ENCODE measurements at regions not wholly inside any gene's neighbourhood (a gene's known extent, or its start where the extent isn't known, plus 50 kb on each side); places are given as distances from the start of the nearest gene placed in this dataset.

GRCh38 chr3:106413683-106414082 is 544.9 kb upstream of the CBLB start:
- no peak overlapping the region for H3K4me3 Mint-ChIP-seq
- no peaks in the 10 kb centered on the region for H3K4me1 Mint-ChIP-seq
- no peak for TF ChIP-seq CTCF (IDR thresholded peaks at IDR 0.05; ENCODE audit: unreplicated experiment in 3 of 3)
- H3K27ac Mint-ChIP-seq = no peak overlapping the region
- peaks cover 4% of the 10 kb centered on the region for H3K36me3 Mint-ChIP-seq (ENCODE audit: low read depth)
- peaks cover 11% of the 10 kb centered on the region for H3K9me3 Mint-ChIP-seq
- no peaks in the 10 kb centered on the region for H3K27me3 Mint-ChIP-seq (ENCODE audit: low read depth)

- H3K36me3 Mint-ChIP-seq (ENCODE audit: low read depth) = no peaks in the 10 kb centered on the region
- no peak overlapping the region for H3K4me3 Mint-ChIP-seq
- no peak overlapping the region for H3K27ac Mint-ChIP-seq
- no peaks in the 10 kb centered on the region for H3K27me3 Mint-ChIP-seq (ENCODE audit: low read depth)
- TF ChIP-seq CTCF (IDR thresholded peaks at IDR 0.05; ENCODE audit: unreplicated experiment in 3 of 3) = no peak
- peaks cover 31% of the 10 kb centered on the region for H3K4me1 Mint-ChIP-seq
- H3K9me3 Mint-ChIP-seq = peaks cover 4% of the 10 kb centered on the region
Observed at GRCh38 chr3:106420628-106421027, 551.8 kb upstream of the CBLB start.

GRCh38 chr3:106421426-106421825 is 552.6 kb upstream of the CBLB start:
- Mint-ChIP-seq H3K36me3 (ENCODE audit: low read depth) (no peaks in the 10 kb centered on the region), H3K27ac (no peak overlapping the region), H3K4me1 (peaks cover 35% of the 10 kb centered on the region), H3K4me3 (no peak overlapping the region), H3K27me3 (ENCODE audit: low read depth) (no peaks in the 10 kb centered on the region), H3K9me3 (peaks cover 4% of the 10 kb centered on the region)
- no peak for TF ChIP-seq CTCF (IDR thresholded peaks at IDR 0.05; ENCODE audit: unreplicated experiment in 3 of 3)

DNA sequence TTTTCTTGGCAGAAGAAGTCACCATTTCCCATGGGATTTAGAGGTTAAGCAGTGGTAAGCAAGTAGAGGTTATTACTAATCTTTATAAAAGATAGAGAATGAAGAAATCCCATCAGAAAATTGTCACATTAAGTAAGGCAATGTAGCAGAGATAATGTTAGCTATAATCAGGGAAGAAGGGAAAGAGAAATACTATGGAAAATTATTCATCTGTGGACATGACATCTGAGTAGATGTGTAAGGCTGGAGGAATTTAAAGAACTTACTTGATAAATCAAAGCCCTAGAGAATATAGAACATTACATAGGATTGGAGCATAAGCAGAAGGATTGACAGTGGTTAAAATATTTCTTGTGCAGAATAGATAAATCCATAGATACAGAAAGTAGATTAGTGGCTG is 553.1 kb upstream of the CBLB start:
- Mint-ChIP-seq H3K27ac (no peak overlapping the region), H3K36me3 (ENCODE audit: low read depth) (no peaks in the 10 kb centered on the region), H3K4me3 (no peak overlapping the region), H3K27me3 (ENCODE audit: low read depth) (no peaks in the 10 kb centered on the region), H3K4me1 (peaks cover 35% of the 10 kb centered on the region), H3K9me3 (peaks cover 4% of the 10 kb centered on the region)
- no peak for TF ChIP-seq CTCF (IDR thresholded peaks at IDR 0.05; ENCODE audit: unreplicated experiment in 3 of 3)

GRCh38 chr3:106423321-106424225 is 554.8 kb upstream of the CBLB start:
- TF ChIP-seq CTCF (IDR thresholded peaks at IDR 0.05; ENCODE audit: unreplicated experiment in 3 of 3) = no peak
- Mint-ChIP-seq H3K4me3 (peak overlapping the region in 1 of 3 experiments; percentile 11), H3K9me3 (peaks cover 3% of the 10 kb centered on the region), H3K27me3 (ENCODE audit: low read depth) (no peaks in the 10 kb centered on the region), H3K27ac (peak overlapping the region in 2 of 3 experiments; percentile 36 to 76), H3K36me3 (ENCODE audit: low read depth) (no peaks in the 10 kb centered on the region), H3K4me1 (peaks cover 35% of the 10 kb centered on the region)

- Mint-ChIP-seq H3K27me3 (ENCODE audit: low read depth) (no peaks in the 10 kb centered on the region), H3K9me3 (peaks cover 3% of the 10 kb centered on the region), H3K4me1 (peaks cover 35% of the 10 kb centered on the region), H3K36me3 (ENCODE audit: low read depth) (no peaks in the 10 kb centered on the region), H3K4me3 (no peak overlapping the region), H3K27ac (peak overlapping the region; percentile 10 to 54 (median 41))
- no peak for TF ChIP-seq CTCF (IDR thresholded peaks at IDR 0.05; ENCODE audit: unreplicated experiment in 3 of 3)
Observed at GRCh38 chr3:106425026-106425425, 556.2 kb upstream of the CBLB start.
